HFF-Myc (cell line): ENCODE measurements at regions not wholly inside any gene's neighbourhood (a gene's known extent, or its start where the extent isn't known, plus 50 kb on each side); places are given as distances from the start of the nearest gene placed in this dataset.

Experiments
- DNase-seq: peaks from one replicate; pipeline ENCODE4 v3.0.0-alpha.2; 2011; ENCODE audit warnings: low read depth; ENCODE audit errors: extremely low read depth
- H3K4me3 ChIP-seq: replicated peaks from 2 replicates; pipeline ENCODE4 v1.5.1; 2011; ENCODE audit warnings: low read depth, mild to moderate bottlenecking, control low read depth, low read length
- CTCF ChIP-seq: IDR thresholded peaks from 2 replicates; pipeline ENCODE4 v1.5.1; 2012; ENCODE audit warnings: mild to moderate bottlenecking, low read depth, low read length, control low read depth; ENCODE audit errors: missing control alignments

GRCh38 chr20:10984913-10985312, 311.1 kb upstream of the JAG1 start:
- DNase-seq = no peak
- TF ChIP-seq CTCF = no peak
- no peak overlapping the region for H3K4me3 ChIP-seq

- no peak overlapping the region for H3K4me3 ChIP-seq
- no peak for TF ChIP-seq CTCF
- no peak for DNase-seq
These were observed 311.7 kb upstream of the JAG1 start for GRCh38 chr20:10985536-10985935.

- H3K4me3 ChIP-seq = no peak overlapping the region
- no peak for TF ChIP-seq CTCF
- DNase-seq = no peak
These were observed 312.8 kb upstream of the JAG1 start for GRCh38 chr20:10986586-10986985.

GRCh38 chr20:10987651-10988383, 314.0 kb upstream of the JAG1 start:
- TF ChIP-seq CTCF = no peak
- no peak for DNase-seq
- no peak overlapping the region for H3K4me3 ChIP-seq

GRCh38 chr20:10990625-10991382, 317.0 kb upstream of the JAG1 start:
- no peak for DNase-seq
- no peak overlapping the region for H3K4me3 ChIP-seq
- TF ChIP-seq CTCF = no peak

- DNase-seq = no peak
- no peak overlapping the region for H3K4me3 ChIP-seq
- TF ChIP-seq CTCF = no peak
These were observed 318.9 kb upstream of the JAG1 start for GRCh38 chr20:10992731-10993130.
